Endodermal cell (in vitro differentiated cells): ENCODE measurements at regions not wholly inside any gene's neighbourhood (a gene's known extent, or its start where the extent isn't known, plus 50 kb on each side); places are given as distances from the start of the nearest gene placed in this dataset.

ENCODE experiments used
- DNase-seq: peaks from one replicate; pipeline ENCODE4 v3.0.0-alpha.2; 2017
- H3K27ac ChIP-seq: 2 replicates; pipeline ENCODE4 v1.5.1; 2013; ENCODE audit warnings: mild to moderate bottlenecking, low read depth, low read length, moderate library complexity
- H3K27me3 ChIP-seq: 2 replicates; pipeline ENCODE4 v1.6.1; 2013; ENCODE audit warnings: mild to moderate bottlenecking, low read length, moderate library complexity; ENCODE audit not compliant: insufficient read depth, control insufficient read depth, poor library complexity, severe bottlenecking
- H3K36me3 ChIP-seq: 2 replicates; pipeline ENCODE4 v1.7.0; 2013; ENCODE audit warnings: mild to moderate bottlenecking, low read length, moderate library complexity; ENCODE audit not compliant: control insufficient read depth, insufficient read depth
- H3K4me1 ChIP-seq: one replicate; pipeline ENCODE4 v1.7.0; 2013; ENCODE audit warnings: low read length; ENCODE audit not compliant: control insufficient read depth, insufficient read depth
- H3K4me3 ChIP-seq: 2 replicates; pipeline ENCODE4 v1.5.1; 2013; ENCODE audit warnings: mild to moderate bottlenecking, low read length, moderate library complexity
- H3K9ac ChIP-seq: 2 replicates; pipeline ENCODE4 v1.6.1; 2013; ENCODE audit warnings: mild to moderate bottlenecking, low read length, moderate library complexity; ENCODE audit not compliant: poor library complexity, severe bottlenecking; ENCODE audit errors: extremely low read depth
- H3K9me3 ChIP-seq: 2 replicates; pipeline ENCODE4 v1.6.1; 2013; ENCODE audit warnings: mild to moderate bottlenecking, low read length, moderate library complexity; ENCODE audit not compliant: control insufficient read depth
- H3K27ac Mint-ChIP-seq: 2 replicates; pipeline ENCODE4 v1.8.0; 2020; ENCODE audit warnings: mixed read lengths
- H3K27me3 Mint-ChIP-seq: 2 replicates; pipeline ENCODE4 v1.8.0; 2021; ENCODE audit warnings: mild to moderate bottlenecking, mixed read lengths; ENCODE audit not compliant: insufficient read depth
- H3K36me3 Mint-ChIP-seq: 2 replicates; pipeline ENCODE4 v1.8.0; 2020; ENCODE audit warnings: low read depth, mixed read lengths
- H3K4me1 Mint-ChIP-seq: 2 replicates; pipeline ENCODE4 v1.8.0; 2020; ENCODE audit warnings: mixed read lengths
- H3K4me3 Mint-ChIP-seq: 2 replicates; pipeline ENCODE4 v1.8.0; 2020; ENCODE audit warnings: mild to moderate bottlenecking, moderate library complexity, mixed read lengths
- H3K9me3 Mint-ChIP-seq: 2 replicates; pipeline ENCODE4 v1.8.0; 2020; ENCODE audit warnings: mild to moderate bottlenecking, mixed read lengths
- CTCF ChIP-seq: fragments of 200-600 bp; sonication (generic); conservative IDR thresholded peaks from 2 replicates; pipeline ENCODE4 v1.5.0; 2021; ENCODE audit warnings: antibody characterized with exemption, mild to moderate bottlenecking
- WGBS, 2 experiments: methylation state at CpG; one replicate each; pipeline versions ENCODE4 v1.1.5 to v1.1.7; 2013; ENCODE audit warnings: missing lambda C conversion rate in 2 of 2, mixed read lengths in 1 of 2; ENCODE audit not compliant: insufficient coverage in 1 of 2, insufficient read length in 1 of 2; 5-methylcytosine and 5-hydroxymethylcytosine counted together

GRCh38 chr5:2430606-2431005 lies 320.9 kb downstream of the IRX2 start:
- Mint-ChIP-seq H3K9me3 (peaks cover 63% of the 10 kb centered on the region), H3K27ac (no peak overlapping the region), H3K4me3 (no peak overlapping the region), H3K27me3 (peaks cover 8% of the 10 kb centered on the region), H3K36me3 (no peaks in the 10 kb centered on the region), H3K4me1 (no peaks in the 10 kb centered on the region)
- no peak for TF ChIP-seq CTCF
- Histone ChIP-seq H3K27me3 (no peaks in the 10 kb centered on the region), H3K4me3 (no peak overlapping the region), H3K4me1 (no peaks in the 10 kb centered on the region), H3K9me3 (peaks cover 30% of the 10 kb centered on the region), H3K27ac (no peak overlapping the region), H3K9ac (no peak overlapping the region), H3K36me3 (no peaks in the 10 kb centered on the region)
- no peak for DNase-seq
- 97 to 100% methylated on average over 2 to 4 of the region's 5 CpGs for WGBS, 2 experiments

- Mint-ChIP-seq H3K27ac (no peak overlapping the region), H3K36me3 (no peaks in the 10 kb centered on the region), H3K4me1 (no peaks in the 10 kb centered on the region), H3K9me3 (peaks cover 66% of the 10 kb centered on the region), H3K4me3 (no peak overlapping the region), H3K27me3 (peaks cover 3% of the 10 kb centered on the region)
- no peak for TF ChIP-seq CTCF
- H3K27ac ChIP-seq, result no peak overlapping the region
- no peaks in the 10 kb centered on the region for H3K4me1 ChIP-seq
- no peaks in the 10 kb centered on the region for H3K36me3 ChIP-seq
- peaks cover 43% of the 10 kb centered on the region for H3K9me3 ChIP-seq
- H3K9ac ChIP-seq, result no peak overlapping the region
- no peaks in the 10 kb centered on the region for H3K27me3 ChIP-seq
- H3K4me3 ChIP-seq, result no peak overlapping the region
- WGBS, 2 experiments, result 85 to 89% methylated on average over 4 of the region's 4 CpGs
- DNase-seq, result no peak
These were observed 323.5 kb downstream of the IRX2 start for GRCh38 chr5:2427983-2428382.

- Mint-ChIP-seq H3K27me3 (peaks cover 2% of the 10 kb centered on the region), H3K27ac (no peak overlapping the region), H3K4me1 (no peaks in the 10 kb centered on the region), H3K9me3 (peaks cover 37% of the 10 kb centered on the region), H3K4me3 (no peak overlapping the region), H3K36me3 (no peaks in the 10 kb centered on the region)
- Histone ChIP-seq H3K4me3 (no peak overlapping the region), H3K9ac (no peak overlapping the region), H3K36me3 (no peaks in the 10 kb centered on the region), H3K27me3 (no peaks in the 10 kb centered on the region), H3K4me1 (no peaks in the 10 kb centered on the region), H3K9me3 (peaks cover 20% of the 10 kb centered on the region), H3K27ac (no peak overlapping the region)
- TF ChIP-seq CTCF, result no peak
- WGBS, 2 experiments, result 84% methylated on average over 2 of the region's 2 CpGs; no CpG with 5 or more reads in 1 of the 2 experiments
- no peak for DNase-seq
These were observed 327.8 kb downstream of the IRX2 start for GRCh38 chr5:2423634-2424033.
